Liver (tissue), 8 donors: ENCODE measurements at regions not wholly inside any gene's neighbourhood (a gene's known extent, or its start where the extent isn't known, plus 50 kb on each side); places are given as distances from the start of the nearest gene placed in this dataset.

Source experiments
- DNase-seq: peaks from one replicate; pipeline ENCODE4 v3.0.0-alpha.2; 2017; ENCODE audit warnings: low spot score
- H3K27ac ChIP-seq, 2 donors: one replicate each; pipeline ENCODE4 v1.7.0; 2013; ENCODE audit warnings: inconsistent platforms in 2 of 2, low read length in 2 of 2, control low read depth in 1 of 2, low read depth in 1 of 2, mild to moderate bottlenecking in 1 of 2
- H3K27me3 ChIP-seq, 4 donors: one replicate each; pipeline versions ENCODE4 v1.6.1 to v1.7.0; 2013; ENCODE audit warnings: low read length in 3 of 4, inconsistent platforms in 1 of 4, mild to moderate bottlenecking in 1 of 4, moderate library complexity in 1 of 4; ENCODE audit not compliant: control insufficient read depth in 4 of 4, insufficient read depth in 4 of 4
- H3K36me3 ChIP-seq, 4 donors: one replicate each; pipeline versions ENCODE4 v1.6.1 to v1.7.0; 2013; ENCODE audit warnings: low read length in 3 of 4, mild to moderate bottlenecking in 3 of 4, low read depth in 1 of 4, moderate library complexity in 1 of 4; ENCODE audit not compliant: control insufficient read depth in 4 of 4, insufficient read depth in 3 of 4
- H3K4me1 ChIP-seq, 4 donors: one replicate each; pipeline versions ENCODE4 v1.6.1 to v1.7.0; 2013; ENCODE audit warnings: low read length in 3 of 4, mild to moderate bottlenecking in 3 of 4, moderate library complexity in 1 of 4; ENCODE audit not compliant: control insufficient read depth in 4 of 4, insufficient read depth in 4 of 4
- H3K4me3 ChIP-seq, 3 donors: one replicate each; pipeline versions ENCODE4 v1.6.1 to v1.7.0; 2013; ENCODE audit warnings: low read length in 3 of 3, control low read depth in 1 of 3, low read depth in 1 of 3, mild to moderate bottlenecking in 1 of 3
- H3K9ac ChIP-seq, 2 donors: one replicate each; pipeline ENCODE4 v1.7.0; 2013; ENCODE audit warnings: low read length in 2 of 2, mild to moderate bottlenecking in 2 of 2, moderate library complexity in 2 of 2, control low read depth in 1 of 2, low read depth in 1 of 2
- H3K9me3 ChIP-seq, 4 donors: one replicate each; pipeline versions ENCODE4 v1.6.1 to v1.7.0; 2013; ENCODE audit warnings: low read length in 3 of 4; ENCODE audit not compliant: control insufficient read depth in 4 of 4
- ATF3 ChIP-seq: IDR thresholded peaks from 2 replicates; pipeline ENCODE4 v1.6.1; 2016; ENCODE audit warnings: antibody characterized with exemption
- CTCF ChIP-seq: fragments of 150-350 bp; IDR thresholded peaks from 2 replicates; pipeline ENCODE4 v1.5.1; 2017; ENCODE audit warnings: improper control_type of control experiment, low read depth, low read length; ENCODE audit not compliant: missing input control
- FOXA1 ChIP-seq: IDR thresholded peaks from 2 replicates; pipeline ENCODE4 v1.6.1; 2016; ENCODE audit warnings: antibody characterized with exemption
- GABPA ChIP-seq, 2 donors: IDR thresholded peaks in 1 of 2; conservative IDR thresholded peaks in 1 of 2; 2 replicates each; pipeline ENCODE4 v1.6.1; 2016; ENCODE audit warnings: antibody characterized with exemption in 2 of 2, mild to moderate bottlenecking in 1 of 2, moderate library complexity in 1 of 2
- HNF4A ChIP-seq, 2 donors: conservative IDR thresholded peaks; 2 replicates each; pipeline ENCODE4 v1.6.1; 2016; ENCODE audit warnings: antibody characterized with exemption in 2 of 2, mild to moderate bottlenecking in 2 of 2
- HNF4G ChIP-seq: IDR thresholded peaks from 2 replicates; pipeline ENCODE4 v1.6.1; 2016; ENCODE audit warnings: antibody characterized with exemption
- RAD21 ChIP-seq, 2 donors: IDR thresholded peaks; 2 replicates each; pipeline ENCODE4 v1.6.1; 2016; ENCODE audit warnings: antibody characterized with exemption in 2 of 2, mild to moderate bottlenecking in 2 of 2
- RXRA ChIP-seq, 2 donors: IDR thresholded peaks; 2 replicates each; pipeline ENCODE4 v1.6.1; 2017 to 2018; ENCODE audit warnings: antibody characterized with exemption in 2 of 2, mild to moderate bottlenecking in 1 of 2
- SP1 ChIP-seq: IDR thresholded peaks from 2 replicates; pipeline ENCODE4 v1.6.1; 2018; ENCODE audit warnings: antibody characterized with exemption, mild to moderate bottlenecking
- YY1 ChIP-seq: IDR thresholded peaks from 2 replicates; pipeline ENCODE4 v1.6.1; 2016; ENCODE audit warnings: antibody characterized with exemption, mild to moderate bottlenecking
- ZBTB33 ChIP-seq: IDR thresholded peaks from 2 replicates; pipeline ENCODE4 v1.6.1; 2016; ENCODE audit warnings: antibody characterized with exemption
- WGBS: extraction: QIAGEN DNeasy Blood & Tissue Kit; methylation state at CpG from one replicate; pipeline ENCODE4 v1.1.7; 2013; 5-methylcytosine and 5-hydroxymethylcytosine counted together
- donor health status: healthy.
- donor health status: healthy.
- donor health status: healthy.
- donor health status: healthy.
- donor health status: healthy.

DNA sequence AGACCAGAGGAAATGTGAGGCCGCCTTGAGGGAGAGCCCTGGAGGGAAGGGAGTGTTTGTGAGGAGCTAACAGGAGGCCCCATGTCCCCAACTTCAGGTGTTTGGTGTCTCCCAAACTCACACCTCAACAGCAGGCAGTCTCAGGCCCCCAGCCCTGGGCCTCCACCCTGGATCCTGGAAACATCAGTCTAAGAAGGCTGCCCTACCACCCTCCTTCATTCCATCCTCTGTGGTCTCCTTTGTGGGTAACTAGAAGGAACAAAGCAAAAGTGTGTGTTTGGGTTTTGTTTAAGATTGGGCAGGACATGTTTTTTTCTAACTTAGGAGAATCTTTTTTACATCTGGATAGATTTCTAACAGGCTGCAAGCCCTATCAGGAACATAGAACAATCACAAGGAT lies 404.3 kb downstream of the BCL11A start:
- WGBS: 92% methylated on average over 1 of the region's 1 CpG
- no peak overlapping the region for H3K4me3 ChIP-seq
- no peak overlapping the region for H3K9ac ChIP-seq
- H3K36me3 ChIP-seq: no peaks in the 10 kb centered on the region
- no peaks in the 10 kb centered on the region for H3K27me3 ChIP-seq
- H3K9me3 ChIP-seq: peaks cover 0 to 4% (median 3%) of the 10 kb centered on the region in 4 donors
- no peak for DNase-seq
- no peak for TF ChIP-seq ATF3
- no peak for TF ChIP-seq CTCF
- H3K4me1 ChIP-seq: no peaks in the 10 kb centered on the region
- H3K27ac ChIP-seq: no peak overlapping the region

DNA sequence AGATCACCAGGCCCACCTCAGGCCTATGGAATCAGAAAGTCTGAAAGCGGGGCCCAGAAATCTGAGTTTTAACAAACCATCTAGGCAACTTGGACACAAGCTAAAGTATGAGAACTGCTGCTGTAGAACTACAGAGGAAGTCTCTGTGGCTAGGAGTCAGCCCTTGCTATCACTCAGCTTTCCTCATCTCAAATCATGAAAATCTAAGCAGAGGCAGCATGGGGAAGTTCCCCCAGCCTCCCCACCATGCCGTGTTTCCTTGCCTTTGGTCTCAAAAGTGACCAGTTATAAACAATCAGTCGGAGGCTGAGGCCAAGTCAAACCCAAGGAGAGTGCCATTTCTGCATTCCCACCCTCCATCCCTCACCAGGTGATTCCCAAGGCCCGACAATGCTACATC lies 404.7 kb downstream of the BCL11A start:
- Histone ChIP-seq H3K4me3 (no peak overlapping the region), H3K4me1 (no peaks in the 10 kb centered on the region), H3K27me3 (no peaks in the 10 kb centered on the region), H3K36me3 (no peaks in the 10 kb centered on the region), H3K9me3 (peaks cover 0 to 4% (median 3%) of the 10 kb centered on the region in 4 donors), H3K9ac (no peak overlapping the region), H3K27ac (no peak overlapping the region)
- no peak for DNase-seq
- WGBS: 70% methylated on average over 4 of the region's 4 CpGs
- no peak for TF ChIP-seq CTCF
- no peak for TF ChIP-seq RAD21 (IDR thresholded peaks at IDR 0.05)
- TF ChIP-seq ATF3: no peak
- no peak for TF ChIP-seq YY1
- TF ChIP-seq HNF4G: no peak

- H3K4me3 ChIP-seq: no peak overlapping the region
- H3K27ac ChIP-seq: no peak overlapping the region
- no peak overlapping the region for H3K9ac ChIP-seq
- TF ChIP-seq HNF4G (no peak), ZBTB33 (no peak), RXRA (IDR thresholded peaks at IDR 0.05) (no peak), ATF3 (no peak), FOXA1 (no peak), SP1 (no peak), HNF4A (conservative IDR thresholded peaks at IDR 0.05) (no peak), GABPA (IDR thresholded peaks at IDR 0.05 in 1 of 2, conservative IDR thresholded peaks at IDR 0.05 in 1 of 2) (no peak)
- no peaks in the 10 kb centered on the region for H3K36me3 ChIP-seq
- WGBS: 86% methylated on average over 3 of the region's 3 CpGs
- H3K9me3 ChIP-seq: peaks cover 0 to 8% (median 4%) of the 10 kb centered on the region in 4 donors
- no peaks in the 10 kb centered on the region for H3K27me3 ChIP-seq
- no peaks in the 10 kb centered on the region for H3K4me1 ChIP-seq
- no peak for DNase-seq
Observed at GRCh38 chr2:60140185-60140584, 413.3 kb downstream of the BCL11A start.
